NCI-H510A treated with DMSO at 0.1 percent for 48 hours (cell line): ENCODE measurements at regions not wholly inside any gene's neighbourhood (a gene's known extent, or its start where the extent isn't known, plus 50 kb on each side); places are given as distances from the start of the nearest gene placed in this dataset.

ENCODE experiments used
- DNase-seq: peaks from one replicate; lab custom pipeline; 2025; lab: John Stamatoyannopoulos, UW

- DNase-seq = no peak
These were observed 133.0 kb downstream of the ZDHHC21 start for GRCh38 chr9:14560194-14560593.

- DNase-seq = no peak
These were observed 138.3 kb downstream of the ZDHHC21 start for GRCh38 chr9:14554886-14555285.

GRCh38 chr9:14547245-14548060 is 145.8 kb downstream of the ZDHHC21 start:
- DNase-seq = no peak

- DNase-seq = no peak
These were observed 146.5 kb downstream of the ZDHHC21 start for GRCh38 chr9:14546693-14547092.

GRCh38 chr9:14542071-14542470 is 151.2 kb downstream of the ZDHHC21 start:
- no peak for DNase-seq

GRCh38 chr9:14538526-14538925 is 154.7 kb downstream of the ZDHHC21 start:
- DNase-seq = no peak

GRCh38 chr9:14535161-14535955 is 157.9 kb downstream of the ZDHHC21 start:
- no peak for DNase-seq

GRCh38 chr9:14533867-14534640 is 159.2 kb downstream of the ZDHHC21 start:
- no peak for DNase-seq

- DNase-seq = no peak
These were observed 160.6 kb downstream of the ZDHHC21 start for GRCh38 chr9:14532456-14533115.

- no peak for DNase-seq
These were observed 161.6 kb downstream of the ZDHHC21 start for GRCh38 chr9:14531341-14532269.

- no peak for DNase-seq
These were observed 162.4 kb downstream of the ZDHHC21 start for GRCh38 chr9:14530841-14531240.

- DNase-seq = no peak
These were observed 162.9 kb downstream of the ZDHHC21 start for GRCh38 chr9:14530366-14530765.

- DNase-seq = no peak
These were observed 163.6 kb downstream of the ZDHHC21 start for GRCh38 chr9:14529629-14530028.

GRCh38 chr9:14529054-14529453 is 164.2 kb downstream of the ZDHHC21 start:
- no peak for DNase-seq

GRCh38 chr9:14526504-14526903 is 166.7 kb downstream of the ZDHHC21 start:
- no peak for DNase-seq

- DNase-seq = no peak
These were observed 167.4 kb downstream of the ZDHHC21 start for GRCh38 chr9:14525856-14526255.

- DNase-seq = peak; percentile 10
These were observed 168.2 kb downstream of the ZDHHC21 start for GRCh38 chr9:14524873-14525515.

GRCh38 chr9:14523545-14523944 is 169.7 kb downstream of the ZDHHC21 start:
- DNase-seq = no peak

- no peak for DNase-seq
These were observed 170.4 kb downstream of the ZDHHC21 start for GRCh38 chr9:14522627-14523379.

GRCh38 chr9:14520341-14520740 is 172.9 kb downstream of the ZDHHC21 start:
- DNase-seq = no peak
